ENCODE measurements at regions not wholly inside any gene's neighbourhood (a gene's known extent, or its start where the extent isn't known, plus 50 kb on each side); places are given as distances from the start of the nearest gene placed in this dataset.

DNA sequence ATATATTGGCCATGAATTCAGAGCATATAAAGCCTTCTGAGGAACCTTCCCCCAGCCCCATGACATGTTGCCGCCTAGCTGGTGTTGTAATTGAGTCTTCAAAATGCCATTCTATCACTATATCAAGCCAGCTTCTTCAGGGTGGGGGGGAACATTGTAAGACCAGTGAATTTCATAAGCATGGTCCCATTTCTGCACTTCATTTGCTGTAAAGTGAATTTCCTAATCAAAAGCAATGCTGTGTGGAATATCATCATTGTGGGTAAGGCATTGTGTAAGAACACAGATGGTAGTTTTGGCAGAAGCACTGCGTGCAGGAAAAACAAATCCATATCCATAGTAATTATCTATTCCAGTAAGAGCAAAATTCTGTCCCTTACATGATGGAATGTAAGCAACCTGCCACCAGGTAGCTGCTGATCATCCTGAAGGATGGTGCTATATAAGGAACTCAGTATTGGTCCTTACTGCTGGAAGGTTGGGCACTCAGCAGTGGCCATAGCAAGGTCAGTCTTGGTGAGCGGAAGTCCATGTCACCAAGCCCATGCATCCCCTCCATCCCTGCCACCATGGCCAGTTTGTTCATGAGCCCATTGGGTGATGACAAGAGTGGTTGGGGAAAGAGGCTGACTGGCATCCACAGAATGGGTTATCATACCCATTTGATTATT lies 159.4 kb downstream of the COPS8 start:
- Mint-ChIP-seq H3K9me3 (peaks cover 5% of the 10 kb centered on the region), H3K27ac (no peak overlapping the region), H3K27me3 (peaks cover 26% of the 10 kb centered on the region), H3K36me3 (ENCODE audit: low read depth) (no peaks in the 10 kb centered on the region), H3K4me1 (no peaks in the 10 kb centered on the region), H3K4me3 (no peak overlapping the region)
- ATAC-seq (replicated peaks) = no peak

DNA sequence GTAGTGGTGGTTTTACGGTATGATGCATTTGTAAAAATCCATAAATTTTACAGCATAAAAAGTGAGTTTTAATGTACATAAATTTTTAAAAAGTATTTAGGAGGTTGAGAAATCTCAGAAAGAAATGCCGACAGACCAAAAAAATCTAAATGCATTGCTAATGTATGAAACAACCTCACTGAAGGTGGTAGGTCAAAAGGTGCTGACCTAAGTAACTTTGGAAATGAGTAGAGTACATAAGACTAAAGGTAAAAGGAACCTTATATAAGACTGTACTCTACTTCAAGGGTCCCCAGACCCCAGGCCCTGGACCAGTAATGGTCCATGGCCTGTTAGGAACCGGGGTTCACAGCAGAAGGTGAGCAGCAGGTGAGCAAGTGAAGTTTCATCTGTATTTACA lies 163.4 kb downstream of the COL6A3 start:
- no peak for ATAC-seq (replicated peaks)
- H3K4me3 Mint-ChIP-seq = no peak overlapping the region

DNA sequence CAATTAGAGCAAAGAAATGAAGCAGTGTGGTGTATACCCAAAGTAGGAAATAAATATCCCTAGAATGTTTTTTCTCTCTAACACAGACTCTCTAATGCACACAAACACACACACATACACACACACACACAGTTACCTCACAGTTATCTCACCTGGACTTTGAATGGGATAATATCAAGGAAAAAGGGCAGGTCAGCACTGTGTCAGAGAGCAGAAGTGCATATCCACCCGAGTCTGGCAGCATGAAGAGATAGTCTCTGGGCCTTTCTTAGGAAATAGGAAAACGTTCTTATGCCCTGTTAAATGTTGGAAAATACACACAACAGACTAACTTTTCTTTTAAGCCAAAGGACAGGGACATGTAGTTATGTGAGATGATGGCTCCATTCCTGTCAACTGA lies 162.0 kb downstream of the COL6A3 start:
- no peaks in the 10 kb centered on the region for H3K4me1 Mint-ChIP-seq
- no peaks in the 10 kb centered on the region for H3K9me3 Mint-ChIP-seq
- no peak overlapping the region for H3K27ac Mint-ChIP-seq
- H3K36me3 Mint-ChIP-seq (ENCODE audit: low read depth) = no peaks in the 10 kb centered on the region
- no peak overlapping the region for H3K4me3 Mint-ChIP-seq
- peaks cover 32% of the 10 kb centered on the region for H3K27me3 Mint-ChIP-seq
- ATAC-seq (replicated peaks) = no peak

More for the DNA sequence above, 163.4 kb downstream of the COL6A3 start:
- H3K36me3 Mint-ChIP-seq (ENCODE audit: low read depth) = no peaks in the 10 kb centered on the region
- H3K27me3 Mint-ChIP-seq = peaks cover 31% of the 10 kb centered on the region
- no peaks in the 10 kb centered on the region for H3K9me3 Mint-ChIP-seq
- no peak overlapping the region for H3K27ac Mint-ChIP-seq
- H3K4me1 Mint-ChIP-seq = no peaks in the 10 kb centered on the region

DNA sequence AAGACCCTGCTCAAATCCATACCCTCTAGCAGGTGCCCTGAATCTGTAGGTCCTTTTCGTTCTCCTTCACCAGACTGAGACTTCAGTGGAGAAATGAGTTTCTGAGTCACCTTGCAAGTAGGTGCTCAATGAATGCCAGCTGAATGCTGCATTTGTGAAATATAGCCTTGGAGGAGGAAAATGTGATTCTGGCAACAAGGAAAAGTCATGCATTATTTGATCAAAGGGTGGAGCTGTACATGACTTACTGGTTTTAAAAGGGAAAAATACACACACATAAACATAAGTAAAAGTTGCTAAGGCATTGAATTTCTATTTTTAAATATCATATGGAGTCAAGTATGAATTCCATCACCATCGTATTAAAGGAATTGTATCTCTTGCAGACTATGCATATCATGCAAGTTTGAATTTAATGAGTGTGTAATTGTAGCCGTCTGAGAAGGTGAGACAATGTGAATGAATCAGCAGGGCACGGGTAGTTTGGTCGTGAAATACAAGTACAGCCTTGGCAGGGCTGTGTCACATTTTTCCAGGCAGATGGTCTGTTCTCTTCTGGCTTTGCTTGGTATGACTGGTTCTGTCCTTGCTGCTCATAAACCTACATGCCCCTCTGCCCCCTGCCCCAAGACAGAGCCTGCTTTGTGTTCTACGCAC lies 160.8 kb downstream of the COL6A3 start:
- H3K9me3 Mint-ChIP-seq = no peaks in the 10 kb centered on the region

DNA sequence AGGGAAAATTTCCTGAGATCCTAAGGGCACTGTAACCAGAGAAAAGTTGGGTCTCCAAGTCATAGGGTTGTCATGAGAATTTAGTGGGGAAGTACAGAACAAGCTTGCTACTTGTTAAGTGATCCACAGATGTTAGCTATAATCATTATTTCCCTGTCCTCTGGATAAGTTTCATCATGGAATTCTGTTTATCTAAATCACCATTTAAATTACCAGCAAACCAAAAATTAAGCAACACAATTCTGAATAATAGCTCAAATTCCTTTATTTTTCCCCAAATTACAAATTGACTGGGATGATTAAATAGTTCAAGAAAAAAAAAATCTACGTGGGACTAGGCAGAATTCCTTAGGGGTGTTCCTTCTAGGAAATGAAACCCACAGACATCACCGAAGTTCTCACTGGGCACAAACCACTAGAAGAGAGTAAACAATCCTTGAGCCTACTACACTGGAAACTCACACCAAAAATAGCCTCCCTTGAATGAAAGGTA lies 159.5 kb downstream of the COL6A3 start:
- ATAC-seq (replicated peaks) = no peak
- H3K27ac Mint-ChIP-seq = no peak overlapping the region
- H3K4me3 Mint-ChIP-seq = no peak overlapping the region
- no peaks in the 10 kb centered on the region for H3K9me3 Mint-ChIP-seq
- H3K36me3 Mint-ChIP-seq (ENCODE audit: low read depth) = no peaks in the 10 kb centered on the region
- H3K4me1 Mint-ChIP-seq = no peaks in the 10 kb centered on the region
- H3K27me3 Mint-ChIP-seq = peaks cover 30% of the 10 kb centered on the region

More for the DNA sequence above, 160.8 kb downstream of the COL6A3 start:
- no peaks in the 10 kb centered on the region for H3K36me3 Mint-ChIP-seq (ENCODE audit: low read depth)
- H3K27ac Mint-ChIP-seq = no peak overlapping the region
- no peak for ATAC-seq (replicated peaks)
- H3K4me3 Mint-ChIP-seq = no peak overlapping the region
- no peaks in the 10 kb centered on the region for H3K4me1 Mint-ChIP-seq
- H3K27me3 Mint-ChIP-seq = peaks cover 35% of the 10 kb centered on the region

DNA sequence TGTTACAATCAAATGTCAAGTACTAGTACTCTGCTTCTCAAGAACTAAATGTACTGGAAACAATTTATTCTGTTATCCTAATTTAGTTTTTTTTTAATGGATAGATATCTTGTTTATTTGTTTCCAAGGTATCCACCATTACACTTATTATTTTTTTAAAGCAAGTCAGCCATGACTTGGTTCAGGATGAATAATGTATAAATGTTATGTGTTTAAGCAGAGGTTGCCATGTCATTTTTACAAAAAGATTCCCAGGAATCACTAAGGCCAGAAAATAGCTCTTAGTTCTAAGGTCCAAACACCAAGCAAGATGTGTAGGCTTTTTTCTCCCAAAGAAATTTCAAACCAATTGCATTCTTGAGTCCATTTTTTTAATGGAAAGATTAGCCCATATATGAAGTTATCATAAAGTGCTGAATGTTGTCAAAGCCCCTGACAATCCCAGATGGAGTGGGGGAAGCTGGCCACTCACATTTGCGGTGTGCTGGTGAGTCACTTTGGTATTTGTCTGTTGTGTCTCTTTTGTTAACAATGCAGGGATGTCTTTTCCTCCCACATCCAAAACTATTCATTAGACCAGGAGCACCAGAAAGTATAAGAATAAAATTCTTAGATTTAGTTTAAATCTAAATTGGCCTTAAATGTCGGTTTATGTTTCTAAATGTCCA lies 158.9 kb downstream of the COL6A3 start:
- no peak overlapping the region for H3K4me3 Mint-ChIP-seq
- H3K27ac Mint-ChIP-seq = no peak overlapping the region
- peaks cover 26% of the 10 kb centered on the region for H3K27me3 Mint-ChIP-seq
- no peaks in the 10 kb centered on the region for H3K9me3 Mint-ChIP-seq
- H3K4me1 Mint-ChIP-seq = no peaks in the 10 kb centered on the region
- no peaks in the 10 kb centered on the region for H3K36me3 Mint-ChIP-seq (ENCODE audit: low read depth)
- ATAC-seq (replicated peaks) = no peak

DNA sequence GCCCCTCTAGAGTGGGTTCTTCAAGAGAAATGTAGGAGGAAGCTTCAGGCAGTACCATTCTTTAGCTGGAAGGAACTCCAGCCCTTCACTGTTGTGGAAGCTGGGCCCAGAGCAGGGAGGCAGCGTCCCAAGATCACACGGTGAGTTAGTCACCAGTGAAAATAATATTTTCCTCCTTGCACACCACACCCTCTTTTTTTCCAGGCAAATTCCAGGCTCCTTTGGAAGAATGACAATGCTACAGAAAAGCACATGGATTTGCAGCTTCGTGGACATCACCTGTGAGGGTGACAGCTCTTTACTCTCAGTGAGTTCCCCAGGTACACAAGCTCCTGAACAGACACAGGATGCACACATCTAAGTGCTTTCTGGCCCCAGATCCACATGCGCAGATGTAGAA lies 157.1 kb downstream of the COL6A3 start:
- ATAC-seq (replicated peaks) = no peak
- H3K4me3 Mint-ChIP-seq = no peak overlapping the region
- peaks cover 20% of the 10 kb centered on the region for H3K27me3 Mint-ChIP-seq
- H3K27ac Mint-ChIP-seq = no peak overlapping the region
- H3K9me3 Mint-ChIP-seq = no peaks in the 10 kb centered on the region
- no peaks in the 10 kb centered on the region for H3K36me3 Mint-ChIP-seq (ENCODE audit: low read depth)
- H3K4me1 Mint-ChIP-seq = no peaks in the 10 kb centered on the region

DNA sequence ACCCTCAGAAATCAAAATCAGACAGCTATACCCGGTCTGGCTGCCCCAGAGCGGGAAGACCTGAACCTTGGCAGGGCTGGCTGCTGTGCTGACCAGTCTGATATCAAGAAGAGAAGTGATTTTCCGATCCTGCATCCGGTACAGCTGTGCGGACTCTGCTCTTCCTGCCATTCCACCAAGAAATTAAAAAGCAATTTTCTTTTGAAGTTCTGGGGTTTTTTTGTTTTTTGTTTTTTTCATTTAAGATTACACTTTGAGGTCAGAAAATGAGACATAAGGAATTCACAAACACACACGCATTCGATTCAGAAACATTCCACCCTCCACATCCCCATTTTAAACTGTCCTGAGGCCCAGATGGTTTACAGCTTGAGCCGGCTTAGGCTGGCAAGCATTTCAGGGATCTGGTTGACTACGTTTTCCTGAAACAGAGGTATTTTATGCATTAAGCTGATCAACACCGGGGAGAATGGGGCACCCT lies 156.5 kb downstream of the COL6A3 start:
- H3K27ac Mint-ChIP-seq = no peak overlapping the region
- H3K36me3 Mint-ChIP-seq (ENCODE audit: low read depth) = no peaks in the 10 kb centered on the region
- peaks cover 18% of the 10 kb centered on the region for H3K27me3 Mint-ChIP-seq
- no peak overlapping the region for H3K4me3 Mint-ChIP-seq
- no peaks in the 10 kb centered on the region for H3K4me1 Mint-ChIP-seq
- ATAC-seq (replicated peaks) = no peak
- no peaks in the 10 kb centered on the region for H3K9me3 Mint-ChIP-seq

DNA sequence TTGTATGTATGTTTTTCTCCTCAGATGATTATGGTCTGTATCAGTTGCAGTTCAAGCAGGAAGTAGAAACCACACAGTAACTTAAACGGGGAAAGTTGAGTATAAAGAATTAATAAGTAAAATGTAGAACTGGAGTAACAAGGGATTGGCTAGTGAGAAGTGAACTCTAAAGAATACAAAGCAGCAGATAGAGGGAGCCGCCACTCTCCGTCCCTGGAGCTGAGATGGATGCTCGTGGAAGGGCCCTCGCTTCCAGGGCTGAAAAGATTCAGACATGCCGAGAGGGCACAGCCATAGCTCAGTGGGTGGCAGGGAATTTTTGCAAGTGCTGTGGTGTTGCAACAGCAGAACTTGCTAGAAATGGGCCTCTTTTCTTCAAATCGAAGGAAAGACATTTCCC lies 155.8 kb downstream of the COL6A3 start:
- Mint-ChIP-seq H3K27me3 (peaks cover 15% of the 10 kb centered on the region), H3K36me3 (ENCODE audit: low read depth) (no peaks in the 10 kb centered on the region), H3K4me3 (no peak overlapping the region), H3K9me3 (no peaks in the 10 kb centered on the region), H3K4me1 (no peaks in the 10 kb centered on the region), H3K27ac (no peak overlapping the region)
- no peak for ATAC-seq (replicated peaks)

DNA sequence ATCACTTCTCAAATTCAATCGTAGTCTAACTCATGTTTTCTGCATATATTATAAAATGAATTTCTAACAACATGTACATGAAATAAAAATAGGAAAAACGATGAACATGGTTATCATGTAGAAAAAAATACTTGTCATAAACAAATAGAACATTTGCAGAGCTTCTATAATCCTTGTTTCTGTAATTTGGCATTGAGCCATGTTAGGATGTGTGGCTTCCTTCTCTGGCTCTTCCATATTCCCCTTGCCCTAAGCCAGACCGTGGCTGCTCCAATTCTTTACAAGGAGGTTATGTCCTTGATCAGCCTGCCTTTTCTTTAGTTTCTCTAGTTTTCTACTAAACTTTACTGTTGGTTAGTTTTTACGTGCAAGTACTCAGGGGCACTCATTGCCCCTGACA lies 155.3 kb downstream of the COL6A3 start:
- H3K27ac Mint-ChIP-seq = no peak overlapping the region
- H3K36me3 Mint-ChIP-seq (ENCODE audit: low read depth) = no peaks in the 10 kb centered on the region
- no peaks in the 10 kb centered on the region for H3K9me3 Mint-ChIP-seq
- H3K4me3 Mint-ChIP-seq = no peak overlapping the region
- H3K4me1 Mint-ChIP-seq = no peaks in the 10 kb centered on the region
- no peak for ATAC-seq (replicated peaks)
- H3K27me3 Mint-ChIP-seq = peaks cover 10% of the 10 kb centered on the region

DNA sequence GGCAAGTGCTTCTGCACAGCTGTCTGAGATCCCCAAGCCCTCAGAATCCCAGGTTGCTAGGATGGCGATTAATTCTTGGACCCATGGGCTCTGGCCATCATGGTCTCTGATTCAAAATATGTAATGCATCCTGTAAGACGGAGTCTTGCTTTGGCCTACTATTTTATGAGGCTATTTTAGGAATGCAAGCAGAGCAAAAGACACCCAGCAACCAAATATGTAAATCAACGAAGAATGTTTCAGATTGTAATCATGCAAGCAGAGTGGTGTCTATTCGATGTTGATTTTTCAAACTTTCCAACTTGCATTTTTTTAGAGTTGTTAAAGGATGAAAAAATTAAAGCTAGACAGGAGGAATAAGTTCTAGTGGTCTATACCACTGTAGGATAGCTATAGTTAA lies 154.8 kb downstream of the COL6A3 start:
- no peak for ATAC-seq (replicated peaks)
- Mint-ChIP-seq H3K36me3 (ENCODE audit: low read depth) (no peaks in the 10 kb centered on the region), H3K27me3 (peaks cover 8% of the 10 kb centered on the region)

DNA sequence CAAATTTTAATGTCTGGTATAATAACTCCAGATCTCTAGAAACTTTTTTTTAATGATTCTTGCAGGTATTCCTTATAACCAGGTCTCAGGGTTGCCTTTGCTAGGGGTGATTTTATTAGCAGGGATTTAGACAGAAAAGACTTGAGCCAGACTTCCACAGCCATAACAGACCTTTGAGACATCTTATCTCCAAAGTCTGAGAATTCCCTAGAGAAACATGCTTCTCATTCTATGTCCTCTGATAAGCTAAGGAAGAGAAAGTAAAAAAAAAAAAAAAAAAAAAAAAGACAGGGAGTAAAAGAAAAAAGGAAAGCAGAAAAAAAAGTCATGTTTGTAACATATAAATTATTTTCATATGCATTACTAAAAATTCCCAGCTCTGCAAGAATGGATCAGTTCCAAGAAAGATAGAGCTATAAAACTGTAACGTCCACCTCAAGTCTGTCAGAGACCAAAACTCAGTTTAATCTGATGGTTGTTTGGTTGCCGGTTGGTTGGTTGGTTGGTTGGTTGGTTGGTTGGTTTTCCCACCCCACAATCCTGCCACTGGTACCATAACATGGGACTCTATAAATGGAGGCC lies 153.8 kb downstream of the COL6A3 start:
- peaks cover 8% of the 10 kb centered on the region for H3K27me3 Mint-ChIP-seq
- no peak for ATAC-seq (replicated peaks)
- no peak overlapping the region for H3K4me3 Mint-ChIP-seq
- H3K36me3 Mint-ChIP-seq (ENCODE audit: low read depth) = no peaks in the 10 kb centered on the region
- H3K4me1 Mint-ChIP-seq = no peaks in the 10 kb centered on the region
- no peak overlapping the region for H3K27ac Mint-ChIP-seq
- no peaks in the 10 kb centered on the region for H3K9me3 Mint-ChIP-seq

More for the DNA sequence above, 154.8 kb downstream of the COL6A3 start:
- Mint-ChIP-seq H3K27ac (no peak overlapping the region), H3K4me3 (no peak overlapping the region), H3K9me3 (no peaks in the 10 kb centered on the region), H3K4me1 (no peaks in the 10 kb centered on the region)

DNA sequence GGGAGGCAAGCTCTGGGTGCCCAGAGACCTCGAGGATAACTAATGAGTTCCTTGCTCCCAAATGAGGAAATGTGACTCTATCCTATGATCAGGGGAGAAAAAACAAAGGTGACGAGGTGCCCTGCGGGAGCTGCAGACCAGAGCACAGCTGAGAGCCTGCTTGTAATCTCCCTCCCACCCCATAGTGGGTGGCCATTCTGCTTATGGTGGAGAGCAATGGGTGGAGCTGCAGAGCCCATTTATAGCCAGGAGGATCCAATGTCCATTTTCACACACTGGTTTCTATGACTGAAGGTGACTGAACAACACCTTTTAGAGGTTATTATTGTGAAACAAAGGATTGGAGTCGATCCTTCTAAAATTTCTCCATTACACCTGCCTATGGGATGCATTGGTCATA lies 153.3 kb downstream of the COL6A3 start:
- H3K4me1 Mint-ChIP-seq = no peaks in the 10 kb centered on the region
- no peaks in the 10 kb centered on the region for H3K9me3 Mint-ChIP-seq
- H3K4me3 Mint-ChIP-seq = no peak overlapping the region

DNA sequence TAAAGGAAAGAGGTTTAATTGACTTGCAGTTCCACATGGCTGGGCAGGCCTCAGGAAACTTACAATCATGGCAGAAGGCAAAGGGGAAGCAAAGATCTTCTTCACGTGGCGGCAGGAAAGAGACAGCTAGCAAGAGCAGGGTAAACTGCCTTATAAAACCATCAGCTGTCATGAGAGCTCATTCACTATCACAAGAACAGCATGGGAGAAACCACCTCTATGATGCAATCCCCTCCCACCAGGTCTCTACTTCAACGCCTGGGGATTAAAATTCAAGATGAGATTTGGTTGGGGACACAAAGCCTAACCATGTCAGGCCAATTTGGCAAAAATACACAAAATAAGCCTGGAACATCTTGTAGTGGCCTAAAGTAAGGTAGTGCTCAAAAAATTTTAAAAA lies 152.6 kb downstream of the COL6A3 start:
- no peaks in the 10 kb centered on the region for H3K4me1 Mint-ChIP-seq
- H3K27me3 Mint-ChIP-seq = peaks cover 3% of the 10 kb centered on the region
- no peak overlapping the region for H3K4me3 Mint-ChIP-seq
- no peak overlapping the region for H3K27ac Mint-ChIP-seq
- H3K36me3 Mint-ChIP-seq (ENCODE audit: low read depth) = no peaks in the 10 kb centered on the region
- H3K9me3 Mint-ChIP-seq = no peaks in the 10 kb centered on the region
- no peak for ATAC-seq (replicated peaks)

More for the DNA sequence above, 153.3 kb downstream of the COL6A3 start:
- no peak overlapping the region for H3K27ac Mint-ChIP-seq
- no peaks in the 10 kb centered on the region for H3K36me3 Mint-ChIP-seq (ENCODE audit: low read depth)
- H3K27me3 Mint-ChIP-seq = peaks cover 7% of the 10 kb centered on the region
- no peak for ATAC-seq (replicated peaks)

Measured in activated T-helper 17 cell treated with anti-CD3 and anti-CD28 coated beads, Interleukin-2, amount 50 U/mL, for 72 hours (primary cell).